GDM1 (cell line): ENCODE measurements at regions not wholly inside any gene's neighbourhood (a gene's known extent, or its start where the extent isn't known, plus 50 kb on each side); places are given as distances from the start of the nearest gene placed in this dataset.

ENCODE experiments used
- DNase-seq: peaks from one replicate; lab custom pipeline; 2025; lab: John Stamatoyannopoulos, UW

DNA sequence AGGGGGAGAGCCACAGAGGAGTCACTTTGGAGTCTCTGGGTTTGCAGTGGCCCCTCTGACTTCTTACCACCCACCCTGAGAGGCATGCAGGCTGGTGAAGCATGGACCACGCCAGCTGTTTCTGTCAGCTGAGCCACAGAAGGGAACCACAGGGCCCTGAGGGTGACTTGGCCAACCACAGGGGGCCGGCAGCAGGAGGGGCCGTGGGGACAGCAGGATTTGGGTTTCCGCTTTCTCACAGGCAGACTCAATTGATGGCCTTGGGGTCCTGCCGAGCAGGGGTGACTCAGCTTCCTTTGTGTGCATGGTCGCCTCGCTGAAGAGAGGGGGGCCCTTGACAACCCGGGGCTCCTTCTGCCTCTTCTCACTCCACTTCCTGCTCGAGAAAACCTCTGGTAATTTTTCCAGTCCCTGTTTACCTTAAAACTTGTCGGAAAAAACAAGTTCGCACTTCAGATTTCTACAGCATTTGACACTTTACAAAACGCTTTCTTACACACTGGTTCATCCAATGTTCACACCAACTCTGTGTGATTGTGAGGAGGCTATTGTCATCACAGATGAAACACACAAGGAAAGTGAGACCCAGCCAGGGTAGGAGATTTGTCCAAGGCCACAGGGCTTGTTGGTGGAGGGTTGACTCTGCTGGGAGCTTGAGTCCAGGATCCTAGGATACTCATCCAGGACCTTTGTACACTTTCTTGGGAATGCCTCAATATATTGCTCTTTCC, 311.2 kb downstream of the LPIN1 start:
- DNase-seq, result peak; percentile 89

GRCh38 chr2:12059616-12060441, 313.4 kb downstream of the LPIN1 start:
- DNase-seq, result no peak

DNA sequence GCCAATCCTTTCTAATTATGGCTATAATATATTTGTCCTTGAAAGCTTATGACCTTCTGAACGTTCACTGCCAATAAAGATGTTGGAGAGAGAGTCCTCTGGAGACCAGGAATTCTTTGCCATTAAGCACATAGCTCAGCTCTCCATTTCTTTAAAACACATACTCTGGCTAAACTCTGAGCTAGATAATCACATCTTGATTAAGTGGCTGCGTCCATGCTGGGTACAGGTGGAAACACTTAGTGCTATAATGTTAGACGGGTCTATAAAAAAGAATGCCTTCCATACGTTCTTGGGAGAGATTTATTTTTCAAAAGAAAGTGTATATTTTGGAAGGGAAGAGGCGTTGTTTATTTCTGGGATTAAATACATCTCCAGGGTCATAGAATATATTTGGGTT, 314.5 kb downstream of the LPIN1 start:
- no peak for DNase-seq

DNA sequence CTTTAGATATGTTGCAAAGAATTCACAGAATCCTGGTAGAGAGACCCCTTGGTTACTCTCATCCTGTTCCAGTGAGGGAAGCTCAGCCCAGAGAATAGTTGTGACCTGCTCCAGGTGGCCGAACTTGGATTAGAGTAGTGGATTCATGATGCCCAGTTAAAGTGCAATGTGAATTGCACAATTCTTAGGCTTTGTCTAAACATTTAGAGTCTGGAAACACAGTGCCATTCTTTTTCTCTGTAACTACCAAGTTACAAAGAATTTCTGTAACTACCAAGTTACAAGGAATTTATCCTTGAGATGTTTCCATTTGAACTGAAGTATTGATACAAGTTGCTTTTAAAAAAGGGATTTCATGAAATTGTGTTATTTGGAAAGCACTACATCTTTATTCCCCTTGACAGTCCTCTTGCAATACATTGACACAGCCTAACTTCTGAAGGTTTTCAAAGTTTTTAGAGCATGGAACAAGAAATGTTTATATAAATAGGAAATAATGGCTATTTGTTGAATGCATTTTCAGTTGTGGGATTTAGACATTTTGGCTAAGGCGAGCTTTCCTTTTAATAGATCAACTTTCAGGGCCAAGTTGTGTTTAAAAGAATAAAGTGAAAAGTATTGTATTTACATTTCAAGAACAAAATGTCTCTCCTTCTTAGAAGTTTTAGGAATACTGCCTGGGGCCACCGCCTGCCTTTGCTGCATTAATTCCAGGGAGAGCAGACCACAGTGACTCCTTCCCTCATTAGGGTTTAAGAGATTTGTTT, 315.0 kb downstream of the LPIN1 start:
- DNase-seq, result no peak

GRCh38 chr2:12062053-12062395, 315.6 kb downstream of the LPIN1 start:
- no peak for DNase-seq

DNA sequence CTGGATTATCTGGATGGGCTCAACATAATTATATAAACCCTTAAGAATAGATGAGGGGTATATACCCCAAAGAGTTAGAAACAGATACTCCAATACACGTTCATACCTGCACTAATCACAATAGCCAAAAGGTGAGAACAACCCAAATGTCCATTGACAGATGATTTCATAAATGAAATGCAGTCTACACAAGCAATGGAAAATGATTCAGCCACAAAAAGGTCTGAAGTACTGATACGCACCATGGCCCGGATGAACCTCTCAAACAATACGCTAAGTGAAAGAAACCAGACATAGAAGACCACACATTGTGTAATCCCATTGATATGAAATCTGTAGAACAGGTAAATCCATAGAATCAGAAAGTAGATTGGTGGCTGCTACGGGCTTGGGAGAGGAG, 316.8 kb downstream of the LPIN1 start:
- no peak for DNase-seq

- no peak for DNase-seq
Observed at GRCh38 chr2:12064153-12064552, 317.7 kb downstream of the LPIN1 start.

DNA sequence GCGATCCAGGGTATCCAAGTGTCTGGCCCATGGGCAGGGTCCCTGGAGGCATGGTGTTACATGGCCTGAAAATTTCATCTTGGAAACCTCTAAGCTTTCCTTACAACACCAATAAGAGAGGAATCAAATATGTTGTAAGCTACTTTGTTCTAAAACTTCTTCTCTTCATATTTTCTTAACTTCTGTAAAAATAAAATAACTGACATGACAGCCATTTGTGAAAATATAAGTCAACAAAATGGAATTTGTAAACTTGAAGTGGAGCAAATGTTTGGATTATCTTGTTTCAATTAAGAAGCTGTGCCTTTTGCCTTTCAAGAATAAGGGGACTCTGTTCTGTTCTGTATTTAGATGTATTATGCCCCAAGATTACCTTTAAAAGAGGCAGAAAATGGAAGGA, 319.7 kb downstream of the LPIN1 start:
- no peak for DNase-seq

DNA sequence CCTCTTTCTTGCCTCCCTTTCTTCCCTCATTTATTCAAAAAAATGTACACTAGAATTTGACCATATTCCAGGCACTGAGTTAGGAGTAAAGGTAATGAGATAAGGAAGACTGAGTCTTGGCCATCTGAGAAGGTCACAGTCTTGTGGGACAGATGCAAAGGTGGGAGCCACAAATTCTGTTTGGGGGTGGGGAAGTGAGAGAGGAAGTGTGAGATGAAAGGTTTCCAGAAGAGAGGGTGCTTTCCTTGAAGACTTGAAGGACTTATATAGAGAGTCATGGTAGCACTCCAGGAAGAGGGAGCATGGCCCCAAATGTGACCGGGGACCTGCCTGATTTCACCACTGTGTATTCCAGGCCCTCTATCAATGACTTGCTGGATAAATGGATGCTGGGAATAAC, 320.6 kb downstream of the LPIN1 start:
- DNase-seq, result no peak

DNA sequence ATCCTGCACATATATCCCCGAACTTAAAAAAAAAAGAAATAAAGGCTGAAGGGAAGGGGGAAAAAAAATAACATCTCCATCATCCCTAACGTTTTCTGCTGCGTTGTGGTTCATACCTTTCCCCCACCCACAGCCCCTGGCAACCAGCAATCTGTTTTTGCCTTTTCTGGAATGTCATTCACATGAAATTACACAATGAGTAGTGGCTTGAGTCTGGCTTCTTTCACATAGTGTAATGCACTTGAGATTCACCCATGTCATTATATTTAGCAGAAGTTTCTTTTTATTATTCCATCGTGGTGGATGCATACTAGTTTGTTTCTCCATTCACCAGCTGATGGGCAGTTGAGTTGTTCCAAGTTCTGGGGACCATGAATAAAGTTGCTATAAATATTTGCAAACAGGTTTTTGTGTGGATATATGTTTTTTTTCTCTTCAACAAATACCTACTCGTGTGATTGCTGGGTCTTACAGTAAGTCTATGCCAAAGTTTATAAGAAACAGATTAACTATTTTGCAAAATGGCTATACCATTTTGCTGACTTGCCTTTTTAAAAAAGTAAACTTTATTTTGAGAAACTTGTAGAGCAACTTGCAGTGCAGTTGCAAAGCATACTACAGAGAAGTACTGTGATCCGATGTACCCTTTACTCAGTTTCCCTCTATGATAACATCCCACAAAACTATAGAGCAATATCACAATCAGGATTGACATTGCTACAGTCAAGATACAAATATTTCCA, 322.5 kb downstream of the LPIN1 start:
- DNase-seq, result no peak

DNA sequence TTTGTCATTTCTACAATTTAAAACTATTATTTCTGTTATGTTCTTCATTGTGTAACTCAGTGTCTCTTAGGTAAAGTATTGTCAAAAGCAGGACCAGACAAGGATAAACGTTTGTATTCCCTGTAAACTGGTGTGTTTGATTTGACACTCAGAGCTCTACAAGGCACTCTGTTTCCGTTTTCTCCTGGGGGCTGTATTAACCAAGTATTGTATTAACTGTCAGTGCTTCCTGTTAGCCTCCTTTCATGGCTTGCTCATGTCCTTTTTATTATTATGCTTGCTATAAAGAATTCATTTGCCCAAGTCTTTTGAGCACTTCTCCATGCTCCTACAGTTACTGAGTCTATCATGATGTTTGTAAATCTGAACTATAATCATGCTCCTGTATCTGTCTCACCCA, 323.7 kb downstream of the LPIN1 start:
- DNase-seq, result no peak

DNA sequence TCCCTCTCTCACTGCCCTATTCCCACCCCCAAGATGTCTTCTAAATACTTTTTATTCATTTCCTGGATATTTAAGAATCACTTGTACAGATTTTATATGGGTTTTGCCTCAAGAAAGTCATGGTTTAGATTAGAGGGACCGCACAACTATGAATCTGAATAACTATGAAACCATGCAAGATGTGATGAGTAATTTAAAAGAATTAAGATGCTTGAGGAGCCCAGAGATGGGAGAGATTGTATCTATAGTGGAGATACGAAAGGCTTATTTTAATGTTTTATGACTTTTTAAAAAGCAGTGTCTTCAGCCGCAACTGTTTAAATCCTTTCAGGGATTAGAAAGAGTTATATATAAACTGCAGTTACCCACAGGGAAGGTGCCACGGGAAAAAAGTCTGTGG, 324.1 kb downstream of the LPIN1 start:
- no peak for DNase-seq

DNA sequence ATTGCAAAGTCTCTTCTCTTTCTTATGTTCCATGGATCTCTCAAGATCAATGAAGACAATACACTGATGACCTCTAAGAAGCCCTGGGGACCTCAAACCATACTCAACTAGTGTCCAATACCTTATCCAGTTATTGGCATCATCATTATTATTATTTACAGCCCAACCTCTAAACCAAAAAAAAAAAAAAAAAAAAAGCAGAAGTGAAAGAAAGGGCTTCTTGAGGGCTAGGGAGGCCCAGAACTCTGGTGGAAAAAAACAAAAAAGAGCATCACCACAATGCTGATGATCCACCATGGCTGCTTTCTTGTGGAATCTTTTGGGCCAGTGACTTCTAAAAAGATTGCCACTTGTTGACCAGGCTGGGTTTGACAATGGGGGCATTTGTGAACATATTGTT, 324.9 kb downstream of the LPIN1 start:
- DNase-seq, result no peak

DNA sequence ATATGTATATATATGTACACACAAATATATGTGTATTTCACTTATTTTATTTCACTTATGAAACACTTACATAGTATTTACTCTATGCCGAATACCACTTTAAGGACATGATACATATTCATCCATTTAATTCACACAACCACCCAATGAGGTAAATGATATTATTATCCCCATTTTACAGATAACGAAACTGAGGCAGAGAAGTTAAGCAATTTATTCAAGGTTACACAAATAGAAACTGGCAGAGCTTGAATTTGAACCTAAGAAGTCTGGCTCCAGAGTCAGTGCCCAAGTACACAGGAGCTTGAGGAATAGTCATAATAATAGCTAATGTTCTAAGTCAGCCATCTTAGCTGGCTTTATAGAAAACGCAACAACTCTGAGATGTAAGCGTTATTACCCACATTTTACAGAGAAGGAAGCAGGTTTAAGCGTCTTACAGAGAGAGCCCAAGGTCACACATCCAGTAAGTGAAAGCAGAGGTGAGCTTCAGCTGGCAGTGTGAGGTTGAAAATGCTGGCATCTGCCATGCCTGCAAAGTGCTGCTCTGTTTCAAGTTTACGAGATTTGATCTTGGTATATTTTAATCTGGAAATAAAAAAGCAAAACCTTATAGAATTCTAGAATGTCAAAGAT, 326.9 kb downstream of the LPIN1 start:
- DNase-seq, result no peak

- DNase-seq, result no peak
Observed at GRCh38 chr2:12074126-12074844, 327.9 kb downstream of the LPIN1 start.

DNA sequence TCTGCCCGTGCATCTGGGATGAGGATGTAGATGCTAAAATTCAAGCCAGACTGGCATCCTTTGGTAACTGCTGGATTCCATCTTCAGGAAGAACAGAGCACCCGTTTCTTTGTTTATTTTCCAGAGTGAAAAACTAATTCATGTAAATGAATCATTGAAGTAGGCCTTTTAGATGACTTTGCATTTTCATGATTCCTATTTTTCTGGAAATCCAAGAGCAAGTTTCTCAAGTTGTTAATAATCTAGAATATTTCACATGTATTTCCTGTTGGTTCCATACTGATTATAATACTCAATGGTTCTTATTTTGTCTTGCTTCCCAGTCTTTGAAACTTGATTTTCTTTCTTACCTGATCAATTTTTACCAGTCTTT, 328.4 kb downstream of the LPIN1 start:
- DNase-seq, result no peak

GRCh38 chr2:12075603-12076002, 329.2 kb downstream of the LPIN1 start:
- no peak for DNase-seq

- DNase-seq, result no peak
Observed at GRCh38 chr2:12076810-12077209, 330.4 kb downstream of the LPIN1 start.

DNA sequence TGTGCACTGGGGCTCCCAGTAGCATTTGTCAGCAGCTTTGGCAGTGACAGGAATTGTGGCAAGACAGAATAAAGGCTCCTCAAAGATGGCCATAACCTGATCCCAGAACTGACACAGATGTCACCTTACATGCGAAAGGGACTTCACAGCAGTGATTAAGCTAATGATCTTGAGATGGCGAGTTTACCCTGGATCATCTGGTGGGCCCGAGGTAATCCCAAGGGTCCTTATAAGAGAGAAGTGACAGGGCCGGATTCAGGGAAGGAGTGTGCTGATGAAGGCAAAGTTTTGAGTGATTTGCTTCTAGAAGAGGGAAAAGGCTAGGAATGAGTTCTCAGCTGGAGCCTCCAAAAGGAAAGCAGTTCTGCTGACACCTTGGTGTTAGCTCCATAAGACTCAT, 333.9 kb downstream of the LPIN1 start:
- no peak for DNase-seq

GRCh38 chr2:12081481-12082210, 335.2 kb downstream of the LPIN1 start:
- no peak for DNase-seq
